SW480 (cell line): ENCODE measurements at regions not wholly inside any gene's neighbourhood (a gene's known extent, or its start where the extent isn't known, plus 50 kb on each side); places are given as distances from the start of the nearest gene placed in this dataset.

Experiments
- DNase-seq: peaks from one replicate; pipeline ENCODE4 v3.0.0-alpha.2; 2016; ENCODE audit warnings: low spot score

DNA sequence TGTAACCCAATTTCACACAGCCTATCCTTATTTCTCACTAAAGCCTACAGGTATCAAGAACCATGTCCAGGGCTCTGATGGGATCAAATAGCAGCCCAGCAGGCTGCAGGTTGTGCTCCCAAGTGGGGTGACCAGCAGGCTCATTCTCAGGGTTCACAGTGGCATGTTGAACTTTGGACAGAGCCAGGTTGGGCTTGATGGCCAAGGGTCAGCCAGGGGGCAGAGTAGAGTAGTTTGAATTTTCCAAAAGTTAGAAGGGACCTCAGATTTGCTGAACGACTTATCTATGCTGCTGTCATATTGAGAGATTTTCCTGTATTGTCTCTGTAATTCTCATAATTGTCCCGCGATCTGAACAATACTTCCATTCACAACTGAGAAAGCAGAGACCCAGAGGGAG lies 310.8 kb upstream of the BOD1L1 start:
- no peak for DNase-seq

DNA sequence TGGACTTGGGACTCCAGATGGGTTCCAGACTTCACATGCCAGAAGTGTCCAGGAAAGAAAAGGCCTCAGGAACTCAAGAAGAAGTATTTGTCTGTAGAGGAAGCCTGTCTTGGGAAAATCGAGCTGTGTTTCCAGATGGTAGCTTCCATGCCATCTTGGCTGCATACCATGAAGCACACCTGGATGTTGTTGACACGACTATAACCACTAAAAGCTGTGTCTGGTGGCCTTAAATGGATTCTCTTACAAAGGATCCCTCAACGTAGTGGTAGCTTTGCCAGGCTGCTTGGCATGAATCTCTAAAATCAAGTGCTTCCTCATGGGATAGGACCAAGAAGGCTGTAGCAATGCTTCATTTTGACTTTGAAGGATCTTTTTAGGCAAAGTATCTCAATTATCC lies 313.4 kb upstream of the BOD1L1 start:
- no peak for DNase-seq

DNA sequence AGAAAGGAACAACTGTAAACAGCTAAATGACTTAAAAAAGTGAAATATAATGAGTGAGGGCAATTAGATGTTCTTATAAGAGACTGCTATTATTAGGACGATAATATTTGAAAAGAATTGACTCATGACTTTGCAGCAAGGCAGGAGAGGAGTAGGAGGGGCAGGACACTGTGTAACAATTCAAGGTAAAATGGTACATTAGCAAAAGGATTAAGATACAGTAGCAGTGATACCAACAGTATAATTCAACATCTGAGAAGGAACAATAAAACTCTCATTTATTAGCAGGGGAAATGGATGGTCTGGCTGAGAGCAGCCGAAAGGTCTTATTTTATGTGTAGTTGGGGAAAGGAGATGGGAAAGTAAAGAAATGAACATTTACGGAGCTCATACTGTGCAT lies 315.5 kb upstream of the BOD1L1 start:
- no peak for DNase-seq

DNA sequence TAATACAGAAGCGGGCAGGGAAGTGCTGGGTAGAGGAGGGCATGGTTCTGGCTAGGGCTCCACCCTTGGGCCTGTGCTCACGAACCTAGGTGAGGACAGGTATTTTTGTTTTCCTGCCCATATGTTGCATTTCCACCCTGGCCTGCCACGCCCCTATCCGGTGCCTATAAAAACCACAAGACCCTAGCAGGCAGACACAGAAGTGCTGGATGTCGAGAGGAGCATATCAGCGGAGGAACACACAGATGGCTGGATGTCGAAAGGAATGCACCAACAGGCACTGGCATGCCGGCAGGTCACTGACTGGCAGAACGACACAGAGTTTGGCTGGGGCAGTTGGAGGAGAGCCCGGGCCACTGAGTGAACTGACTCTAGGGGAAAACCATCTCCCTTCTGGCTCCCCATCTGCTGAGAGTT lies 316.6 kb upstream of the BOD1L1 start:
- no peak for DNase-seq

DNA sequence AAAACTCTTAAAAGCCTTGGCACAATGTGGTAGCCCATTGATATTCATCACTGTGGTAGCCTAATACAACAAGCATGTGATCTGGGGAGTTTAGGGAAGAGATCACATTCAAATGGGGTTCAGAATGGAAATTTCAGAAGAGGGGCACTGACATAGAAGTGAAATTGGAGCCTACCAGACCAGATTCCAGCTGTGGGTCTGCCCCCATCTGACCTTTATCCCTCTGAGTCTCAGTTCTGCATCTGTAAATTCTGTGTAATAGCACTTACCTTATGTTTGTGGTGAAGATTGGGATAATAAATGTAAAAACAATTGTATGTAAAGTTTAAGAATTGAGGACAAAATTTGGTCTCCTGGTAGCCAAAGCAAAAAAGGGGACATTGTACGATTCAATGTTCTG lies 320.4 kb upstream of the BOD1L1 start:
- DNase-seq = no peak

DNA sequence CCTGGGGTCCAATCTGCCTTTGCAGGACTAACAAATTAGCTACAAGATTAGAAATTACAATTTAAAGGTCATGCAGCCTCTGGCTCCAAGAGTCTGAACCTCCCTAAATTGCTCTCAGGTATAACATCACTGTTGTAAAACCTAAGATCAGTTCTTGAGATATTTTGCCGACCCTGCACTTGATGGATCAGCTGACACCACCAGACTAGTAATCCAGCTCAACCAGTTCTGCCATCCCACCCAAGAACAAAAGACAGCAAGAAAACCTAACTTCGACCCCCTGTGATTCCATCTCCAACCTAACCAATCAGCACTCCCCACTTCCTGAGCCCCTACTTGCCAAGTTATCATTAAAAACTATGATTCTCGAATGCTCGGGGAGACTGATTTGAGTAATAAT lies 323.0 kb upstream of the BOD1L1 start:
- DNase-seq = no peak

DNA sequence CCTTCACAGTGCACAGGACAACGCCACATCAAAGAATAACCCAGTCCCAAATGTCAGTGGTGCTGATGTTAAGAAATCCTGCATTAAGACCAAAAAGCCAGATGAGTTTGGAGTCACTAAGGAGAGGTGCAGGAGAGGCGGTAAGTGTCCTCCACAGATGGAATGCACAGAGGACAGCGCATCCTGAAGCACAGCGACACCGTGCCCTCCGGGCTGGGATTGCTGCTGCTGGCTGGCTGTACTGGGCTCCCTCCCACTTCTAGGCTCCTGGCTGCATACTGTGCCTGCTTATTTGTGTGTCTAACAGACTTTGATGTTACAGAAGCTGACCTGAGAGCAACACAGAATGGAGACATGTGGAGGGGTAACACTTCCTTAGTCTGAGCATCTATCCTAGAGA lies 325.6 kb upstream of the BOD1L1 start:
- DNase-seq = no peak

DNA sequence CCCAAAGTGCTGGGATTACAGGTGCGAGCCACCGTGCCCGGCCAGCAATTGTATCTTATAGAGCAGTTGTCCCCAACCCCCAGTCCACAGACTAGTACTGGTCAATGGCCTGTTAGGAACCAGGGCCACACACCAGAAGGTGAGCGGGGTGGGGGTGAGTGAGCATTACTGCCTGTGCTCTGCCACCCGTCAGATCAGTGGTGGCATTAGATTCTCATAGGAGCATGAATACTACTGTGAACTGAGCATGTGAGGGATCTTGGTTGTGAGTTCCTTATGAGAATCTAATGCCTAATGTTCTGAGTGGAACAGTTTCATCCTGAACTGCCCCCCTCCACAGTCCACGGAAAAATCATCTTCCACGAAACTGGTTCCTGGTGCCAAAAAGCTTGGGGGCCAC lies 328.0 kb upstream of the BOD1L1 start:
- no peak for DNase-seq

DNA sequence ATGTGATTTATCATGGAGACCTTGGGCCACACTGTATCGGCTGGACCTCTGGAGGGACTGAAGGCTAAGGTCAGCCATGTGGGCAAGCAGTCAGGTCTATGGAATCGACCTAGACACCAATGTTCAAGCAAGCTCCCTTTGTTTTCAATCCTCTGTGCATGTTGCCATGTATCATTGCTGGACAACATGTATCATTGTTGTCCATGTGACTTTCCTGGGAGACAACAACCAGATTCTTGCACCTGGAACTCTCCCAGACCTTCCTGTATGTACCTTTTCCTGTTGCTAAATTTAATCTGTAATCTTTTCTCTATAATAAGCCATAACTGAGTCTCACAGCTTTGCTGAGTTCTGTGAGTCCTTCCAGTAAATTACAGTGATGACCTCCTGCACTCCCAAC lies 329.4 kb upstream of the BOD1L1 start:
- DNase-seq = no peak

DNA sequence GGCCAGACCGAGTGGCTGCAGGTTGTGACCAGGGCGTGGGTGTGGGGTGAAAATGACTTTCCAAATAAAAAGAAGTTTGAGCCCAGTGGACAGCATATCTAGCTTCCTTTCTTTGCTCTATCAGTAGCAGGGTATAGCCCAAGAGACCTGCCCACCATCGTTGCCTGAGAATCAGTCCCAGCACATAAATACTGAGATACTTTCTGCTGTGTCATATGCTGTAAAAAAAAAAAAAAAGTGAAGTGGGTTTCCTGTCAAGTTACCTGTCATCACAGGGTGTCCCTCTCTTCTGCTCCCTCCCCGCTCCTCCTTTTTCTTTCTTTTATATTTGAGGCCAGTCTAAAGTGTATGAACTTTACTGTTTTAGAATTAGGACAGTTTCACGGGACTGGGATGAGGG lies 330.3 kb upstream of the BOD1L1 start:
- no peak for DNase-seq

DNA sequence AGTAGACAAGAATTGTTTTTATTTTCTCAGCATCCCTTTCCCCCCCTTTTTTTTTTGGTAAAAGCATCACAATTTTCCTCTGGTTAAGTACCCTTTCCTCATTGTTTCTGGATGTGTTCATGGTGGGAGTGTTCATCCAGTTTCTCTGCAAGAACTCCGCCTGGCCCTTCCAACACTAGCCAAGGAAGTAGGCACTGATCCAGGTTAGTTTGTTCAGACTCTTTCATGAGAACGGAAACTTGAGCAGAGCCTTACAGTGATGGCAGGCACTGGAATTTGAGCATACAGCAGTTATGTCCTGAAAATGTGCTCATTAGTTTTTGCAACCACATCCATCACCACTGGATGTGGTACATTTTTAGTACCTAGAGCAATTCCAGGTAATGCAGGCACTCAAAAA lies 336.1 kb upstream of the BOD1L1 start:
- DNase-seq = no peak

DNA sequence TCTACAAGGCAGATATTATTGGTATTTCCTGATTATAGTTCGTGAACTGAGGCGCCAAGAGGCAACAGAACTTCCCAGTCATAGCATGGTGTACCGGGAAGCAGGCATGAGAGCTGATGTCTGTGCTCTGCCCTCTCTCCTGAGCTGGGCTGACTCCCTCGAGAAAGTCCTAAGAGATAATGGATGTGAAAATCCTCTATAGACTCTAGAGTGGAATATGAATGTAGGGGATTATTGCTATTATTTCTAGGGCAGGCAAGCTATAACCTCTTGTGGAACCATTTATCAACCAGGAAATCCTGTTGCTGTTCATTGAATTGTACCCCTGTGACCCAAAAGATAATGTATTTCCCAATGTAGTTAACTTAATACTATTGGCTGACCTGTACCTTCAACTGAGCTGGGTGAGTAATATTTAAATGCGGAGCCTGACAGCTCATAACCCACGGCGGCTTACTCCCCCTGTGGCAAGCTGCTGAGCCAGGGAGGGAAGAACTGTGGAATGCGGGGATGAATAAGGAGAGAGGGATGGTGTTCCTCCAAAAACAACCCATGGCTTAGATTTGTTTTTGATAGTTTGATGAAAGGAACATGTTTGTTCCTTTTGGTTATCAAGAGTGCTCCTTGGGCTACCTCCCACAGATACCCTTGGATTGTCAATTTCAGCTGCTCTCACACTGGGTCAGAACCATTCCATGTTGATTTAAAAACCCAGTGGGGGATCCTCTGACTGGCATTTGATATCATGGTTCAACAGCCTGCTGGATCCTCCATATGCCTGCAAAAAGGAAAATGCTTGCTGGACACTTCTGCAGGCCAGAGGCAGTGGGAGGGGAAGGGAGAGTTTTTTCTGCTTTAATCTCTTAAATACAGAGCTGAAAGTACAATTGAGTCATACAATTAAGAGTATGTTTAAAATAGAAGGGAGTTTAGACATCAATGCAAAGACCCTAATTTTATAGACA lies 339.0 kb upstream of the BOD1L1 start:
- no peak for DNase-seq

DNA sequence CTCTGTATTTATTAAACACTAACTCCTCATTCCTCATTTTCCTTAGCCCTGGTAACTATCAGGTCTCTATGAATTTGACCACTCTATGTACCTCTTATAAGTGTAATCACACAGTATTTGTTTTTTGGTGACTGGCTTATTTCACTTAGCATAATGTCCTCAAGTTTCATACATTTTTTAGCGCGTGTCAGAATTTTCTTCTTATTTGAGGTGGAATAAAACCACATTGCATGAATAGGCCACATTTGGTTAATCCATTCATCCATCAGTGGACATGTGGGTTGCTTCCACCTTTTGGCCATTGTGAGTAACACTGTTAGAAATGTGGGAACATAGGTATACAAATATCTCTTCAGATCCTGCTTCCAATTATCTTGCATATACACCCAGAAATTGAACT lies 341.2 kb upstream of the BOD1L1 start:
- DNase-seq = no peak

DNA sequence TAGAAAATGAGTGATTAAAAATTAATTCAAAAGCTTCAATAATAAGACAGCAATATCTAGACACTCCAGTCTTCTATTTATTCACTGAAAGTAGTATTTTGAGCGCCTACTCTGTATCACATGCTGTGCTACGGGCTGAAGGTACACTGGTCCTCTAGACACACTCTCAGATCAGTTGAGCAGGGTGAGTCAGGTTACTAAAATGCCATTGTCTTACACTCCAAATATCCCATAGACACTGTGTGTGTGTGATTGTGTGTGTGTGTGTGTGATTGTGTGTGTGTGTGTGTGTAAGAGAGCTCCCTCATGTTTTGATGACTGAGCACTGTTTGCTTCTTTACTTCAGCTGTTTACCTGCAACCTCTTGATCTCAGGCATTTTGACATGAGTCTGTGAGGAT lies 342.8 kb upstream of the BOD1L1 start:
- DNase-seq = no peak

DNA sequence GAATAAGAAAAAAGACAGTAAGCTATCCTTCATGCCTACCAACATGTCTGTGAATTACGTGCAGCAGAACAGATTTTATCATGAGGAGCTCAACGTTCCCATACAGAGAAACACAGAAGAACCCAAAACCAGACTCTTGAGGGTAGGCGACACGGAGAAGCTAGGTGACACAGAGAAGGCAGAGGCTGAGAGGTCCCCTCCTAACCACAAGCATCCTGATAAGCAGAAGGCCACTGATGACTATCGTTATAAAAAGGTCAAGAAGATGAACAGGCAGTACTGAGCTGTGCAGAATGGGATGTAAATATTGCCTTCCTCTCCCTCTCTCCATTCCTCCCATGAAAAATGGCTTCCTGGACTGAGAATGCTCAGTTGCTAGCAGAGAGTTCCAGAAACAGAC lies 350.2 kb upstream of the BOD1L1 start:
- no peak for DNase-seq

DNA sequence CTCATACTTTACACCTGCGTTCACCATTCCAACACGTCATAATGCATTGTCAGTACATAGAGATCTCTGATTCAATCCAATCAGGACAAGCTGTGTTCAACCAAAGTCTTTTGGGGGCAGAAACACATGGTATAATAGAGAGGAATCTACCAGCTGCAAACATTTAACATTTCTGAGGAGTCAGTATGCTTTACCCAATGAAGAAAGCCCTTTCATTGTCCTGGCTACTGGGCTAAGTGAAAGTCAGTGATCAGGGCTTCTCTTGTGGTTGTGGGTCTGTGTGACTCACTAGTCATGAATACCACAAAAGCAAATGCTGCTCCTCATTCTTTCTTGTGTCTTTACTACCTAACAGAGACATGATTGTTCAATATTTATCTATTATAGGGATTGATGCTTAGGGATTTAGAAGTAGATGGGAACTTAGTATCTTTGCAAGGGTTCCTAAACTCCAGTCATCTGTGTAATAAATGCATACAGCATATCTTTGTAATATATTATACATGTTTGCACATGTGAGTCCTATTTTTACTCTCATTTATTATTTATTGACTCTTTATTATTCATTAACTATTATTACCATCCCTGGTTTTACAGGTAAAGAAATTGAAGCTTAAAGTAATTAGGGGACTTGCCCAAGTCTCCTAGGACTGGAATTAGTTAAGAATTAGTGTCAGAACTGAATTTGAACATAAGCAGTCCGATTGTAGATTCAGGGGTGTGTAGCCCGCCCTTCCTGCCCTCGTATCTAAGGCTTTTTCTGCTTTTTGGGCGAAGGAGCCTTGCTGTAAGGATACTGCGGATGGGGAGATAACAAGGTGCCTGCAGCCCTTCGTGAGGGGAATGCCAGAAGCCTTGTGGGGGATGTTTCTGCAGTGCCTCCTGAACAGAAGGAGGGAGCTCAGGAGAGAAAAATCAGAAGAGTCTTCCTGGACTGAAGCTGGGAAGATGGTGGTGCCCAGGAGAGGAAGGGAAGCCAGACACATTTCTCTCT lies 353.1 kb upstream of the BOD1L1 start:
- DNase-seq = peak; percentile 85

DNA sequence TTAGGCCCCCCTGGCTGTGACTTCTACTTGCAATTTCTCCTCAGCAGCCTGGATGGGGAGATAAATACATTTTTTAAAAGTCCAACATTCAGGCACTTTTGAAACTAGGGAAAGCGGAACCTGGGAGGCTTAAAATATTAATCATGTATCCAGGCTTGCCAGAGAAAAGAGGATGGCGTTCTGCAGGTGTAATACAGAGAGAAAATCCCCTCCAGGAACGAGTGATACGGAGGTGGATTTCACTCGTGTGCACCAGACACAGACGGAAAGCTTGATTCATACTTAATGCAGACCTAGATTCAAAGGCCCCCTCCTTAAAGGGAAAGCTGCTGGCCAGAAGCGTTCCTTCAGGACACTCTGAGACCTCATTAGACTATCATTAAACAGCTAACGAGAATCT lies 354.0 kb upstream of the BOD1L1 start:
- DNase-seq = no peak

DNA sequence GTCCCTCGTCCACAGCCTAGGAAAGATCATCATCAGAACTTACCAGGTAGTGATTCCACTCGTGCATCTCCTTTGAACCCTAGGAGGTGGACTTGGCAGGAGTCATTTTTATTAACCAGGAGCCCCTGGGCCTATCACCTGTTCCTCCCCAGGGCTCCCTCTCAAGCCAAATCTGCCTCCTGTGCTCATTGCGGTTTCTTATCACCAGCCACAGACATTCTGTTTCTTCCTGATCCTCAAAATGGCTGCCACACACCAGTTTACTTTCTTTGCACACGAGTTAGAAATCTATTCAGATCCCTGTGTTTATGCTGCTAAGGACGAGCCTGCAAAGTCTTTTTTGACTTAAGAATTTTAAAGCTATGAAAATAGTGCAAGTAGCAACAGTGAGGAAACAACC lies 354.5 kb upstream of the BOD1L1 start:
- no peak for DNase-seq

DNA sequence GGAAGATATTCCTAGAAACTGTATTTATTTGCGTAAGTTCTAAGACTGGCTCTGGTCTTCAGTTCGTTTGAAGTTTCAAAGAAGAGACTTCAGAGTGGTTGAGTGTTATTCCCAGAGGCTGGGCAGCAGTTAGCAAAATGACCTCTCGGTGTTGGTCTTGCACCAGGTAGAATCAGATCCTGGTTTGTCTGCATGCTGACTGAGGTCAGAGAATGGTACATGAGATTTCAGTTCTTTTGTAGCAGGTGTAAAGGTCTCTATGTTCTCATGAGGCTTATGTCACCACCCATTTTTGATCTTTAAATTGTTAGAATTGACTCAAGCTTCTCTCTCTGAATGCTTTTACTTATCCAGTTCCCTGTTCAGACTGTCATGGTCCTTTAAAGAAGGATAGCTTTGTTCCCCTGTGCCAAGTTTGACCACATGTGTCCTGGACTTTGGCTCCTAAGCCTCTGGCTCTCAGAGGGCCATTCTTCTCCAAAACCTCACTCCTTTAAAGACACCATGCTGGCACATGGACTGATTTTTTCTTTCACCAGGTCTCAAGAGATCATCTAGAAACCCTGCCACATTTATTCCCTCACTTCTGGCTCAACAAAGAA lies 355.8 kb upstream of the BOD1L1 start:
- no peak for DNase-seq

DNA sequence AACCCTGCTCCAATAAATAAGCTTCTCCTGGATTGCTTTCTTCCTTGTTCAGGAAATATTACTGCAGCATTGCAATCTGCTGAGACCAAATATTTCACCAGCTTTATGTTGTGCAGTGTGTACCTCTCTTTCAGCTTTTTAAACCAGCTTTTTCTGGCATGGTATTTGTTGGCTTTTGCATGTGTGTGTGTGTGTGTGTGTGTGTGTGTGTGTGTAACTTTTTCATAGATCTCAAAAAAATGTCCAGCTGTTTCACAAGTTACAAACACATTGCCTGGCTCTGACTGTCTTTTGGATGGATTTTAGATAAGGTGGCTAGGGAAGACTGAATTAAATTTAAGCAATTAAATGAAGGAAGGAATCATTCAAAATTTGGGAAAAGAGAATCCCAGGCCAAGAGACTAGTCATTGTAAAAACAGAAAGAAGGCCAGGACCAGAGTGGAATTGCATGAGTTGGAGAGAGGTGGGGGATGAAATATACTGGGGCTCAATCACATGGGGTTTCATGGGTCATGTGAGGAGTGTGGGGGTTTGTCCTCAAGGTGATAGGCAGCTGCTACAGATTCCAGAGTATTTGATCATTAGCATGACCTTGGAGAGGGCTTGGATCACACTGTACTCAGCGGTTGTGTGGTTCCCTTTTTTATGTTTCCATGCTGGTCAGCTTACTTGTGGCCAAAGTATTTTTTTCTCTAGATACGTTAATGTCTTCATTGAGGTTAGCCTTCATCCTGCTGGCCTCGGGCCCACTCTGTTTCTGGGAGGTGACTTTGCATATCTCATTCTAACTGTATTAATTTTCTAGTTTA lies 357.7 kb upstream of the BOD1L1 start:
- no peak for DNase-seq

DNA sequence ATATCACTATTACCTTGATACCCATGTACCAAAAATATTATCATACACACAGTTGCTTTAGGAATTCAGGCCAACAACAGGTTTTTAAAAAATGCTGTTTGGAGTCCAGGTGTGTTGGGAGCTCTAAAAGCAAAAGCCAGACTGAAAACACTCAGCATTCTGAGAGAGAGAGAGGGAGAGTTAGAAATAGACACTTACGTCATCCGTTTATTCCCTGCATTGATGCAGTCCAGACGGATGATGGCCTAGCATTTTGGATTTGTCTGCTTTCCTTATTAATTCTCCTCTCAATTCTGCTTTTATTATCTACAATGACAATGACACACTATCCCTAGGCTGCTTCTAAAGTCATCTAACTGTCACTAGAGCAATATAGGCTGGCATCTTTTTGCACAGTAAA lies 358.3 kb upstream of the BOD1L1 start:
- DNase-seq = no peak

DNA sequence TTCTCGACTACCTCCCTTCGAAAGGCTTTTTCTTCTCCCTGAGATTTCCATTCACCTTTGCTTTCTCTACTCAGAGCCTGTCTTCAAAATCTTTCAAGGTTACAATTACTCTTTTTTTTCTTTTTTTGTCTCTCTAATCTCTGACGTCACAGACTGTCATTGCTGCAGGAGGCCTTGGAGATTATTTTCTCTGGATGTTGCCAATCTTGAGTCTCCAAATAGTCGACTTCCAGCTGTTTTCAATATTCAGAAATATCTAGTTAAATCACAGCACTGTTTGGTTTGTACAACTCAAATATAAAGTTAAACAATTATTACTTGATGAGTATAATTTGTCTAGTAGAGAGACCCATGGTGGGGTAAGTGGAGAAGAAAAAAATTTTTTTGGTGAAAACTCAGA lies 359.0 kb upstream of the BOD1L1 start:
- no peak for DNase-seq
